HUES6 (cell line): ENCODE measurements at regions not wholly inside any gene's neighbourhood (a gene's known extent, or its start where the extent isn't known, plus 50 kb on each side); places are given as distances from the start of the nearest gene placed in this dataset.

ENCODE experiments used
- H3K27ac ChIP-seq: 2 replicates; pipeline ENCODE4 v1.7.0; 2013; ENCODE audit warnings: low read depth, mild to moderate bottlenecking, low read length, inconsistent platforms
- H3K27me3 ChIP-seq: 2 replicates; pipeline ENCODE4 v1.6.1; 2013; ENCODE audit warnings: low read length; ENCODE audit not compliant: control insufficient read depth, insufficient read depth
- H3K36me3 ChIP-seq: 2 replicates; pipeline ENCODE4 v1.6.1; 2013; ENCODE audit warnings: low read length; ENCODE audit not compliant: control insufficient read depth, insufficient read depth
- H3K4me1 ChIP-seq: 2 replicates; pipeline ENCODE4 v1.6.1; 2013; ENCODE audit warnings: low read length; ENCODE audit not compliant: control insufficient read depth, insufficient read depth
- H3K4me3 ChIP-seq: 2 replicates; pipeline ENCODE4 v1.5.1; 2013; ENCODE audit warnings: low read depth, low read length
- H3K9ac ChIP-seq: one replicate; pipeline ENCODE4 v1.6.1; 2013; ENCODE audit warnings: mild to moderate bottlenecking, low read length
- H3K9me3 ChIP-seq: 2 replicates; pipeline ENCODE4 v1.6.1; 2013; ENCODE audit warnings: low read depth, low read length; ENCODE audit not compliant: control insufficient read depth, insufficient read depth

- H3K9me3 ChIP-seq = no peaks in the 10 kb centered on the region
- H3K36me3 ChIP-seq = no peaks in the 10 kb centered on the region
- no peak overlapping the region for H3K27ac ChIP-seq
- no peaks in the 10 kb centered on the region for H3K4me1 ChIP-seq
- peaks cover 60% of the 10 kb centered on the region for H3K27me3 ChIP-seq
- no peak overlapping the region for H3K9ac ChIP-seq
- H3K4me3 ChIP-seq = no peak overlapping the region
Observed at GRCh38 chr17:79393358-79394052, 217.3 kb downstream of the RBFOX3 start.

GRCh38 chr17:79392598-79392997, 218.3 kb downstream of the RBFOX3 start:
- Histone ChIP-seq H3K9ac (no peak overlapping the region), H3K27ac (no peak overlapping the region), H3K4me1 (no peaks in the 10 kb centered on the region), H3K27me3 (peaks cover 54% of the 10 kb centered on the region), H3K36me3 (no peaks in the 10 kb centered on the region), H3K9me3 (no peaks in the 10 kb centered on the region), H3K4me3 (no peak overlapping the region)

- H3K36me3 ChIP-seq = no peaks in the 10 kb centered on the region
- no peak overlapping the region for H3K4me3 ChIP-seq
- no peaks in the 10 kb centered on the region for H3K9me3 ChIP-seq
- H3K27me3 ChIP-seq = peaks cover 54% of the 10 kb centered on the region
- no peaks in the 10 kb centered on the region for H3K4me1 ChIP-seq
- no peak overlapping the region for H3K9ac ChIP-seq
- H3K27ac ChIP-seq = no peak overlapping the region
Observed at GRCh38 chr17:79391376-79392233, 219.2 kb downstream of the RBFOX3 start.

- H3K4me1 ChIP-seq = no peaks in the 10 kb centered on the region
- H3K27ac ChIP-seq = no peak overlapping the region
- no peak overlapping the region for H3K4me3 ChIP-seq
- H3K9ac ChIP-seq = no peak overlapping the region
- H3K9me3 ChIP-seq = no peaks in the 10 kb centered on the region
- H3K36me3 ChIP-seq = no peaks in the 10 kb centered on the region
- H3K27me3 ChIP-seq = peaks cover 49% of the 10 kb centered on the region
Observed at GRCh38 chr17:79389896-79390295, 221.0 kb downstream of the RBFOX3 start.

- Histone ChIP-seq H3K4me3 (no peak overlapping the region), H3K4me1 (no peaks in the 10 kb centered on the region), H3K9ac (no peak overlapping the region), H3K27me3 (peaks cover 45% of the 10 kb centered on the region), H3K36me3 (no peaks in the 10 kb centered on the region), H3K27ac (no peak overlapping the region), H3K9me3 (no peaks in the 10 kb centered on the region)
Observed at GRCh38 chr17:79388556-79389295, 222.1 kb downstream of the RBFOX3 start.

GRCh38 chr17:79387783-79388182, 223.1 kb downstream of the RBFOX3 start:
- Histone ChIP-seq H3K4me3 (no peak overlapping the region), H3K36me3 (no peaks in the 10 kb centered on the region), H3K27me3 (peaks cover 41% of the 10 kb centered on the region), H3K27ac (no peak overlapping the region), H3K9me3 (no peaks in the 10 kb centered on the region), H3K9ac (no peak overlapping the region), H3K4me1 (no peaks in the 10 kb centered on the region)

GRCh38 chr17:79385962-79386563, 224.8 kb downstream of the RBFOX3 start:
- no peak overlapping the region for H3K9ac ChIP-seq
- no peaks in the 10 kb centered on the region for H3K36me3 ChIP-seq
- H3K4me1 ChIP-seq = no peaks in the 10 kb centered on the region
- H3K27ac ChIP-seq = no peak overlapping the region
- no peak overlapping the region for H3K4me3 ChIP-seq
- H3K9me3 ChIP-seq = no peaks in the 10 kb centered on the region
- peaks cover 36% of the 10 kb centered on the region for H3K27me3 ChIP-seq

- Histone ChIP-seq H3K4me1 (no peaks in the 10 kb centered on the region), H3K9ac (no peak overlapping the region), H3K9me3 (no peaks in the 10 kb centered on the region), H3K27ac (no peak overlapping the region), H3K36me3 (no peaks in the 10 kb centered on the region), H3K4me3 (no peak overlapping the region), H3K27me3 (peaks cover 29% of the 10 kb centered on the region)
Observed at GRCh38 chr17:79382313-79382712, 228.5 kb downstream of the RBFOX3 start.

GRCh38 chr17:79379700-79380445, 231.0 kb downstream of the RBFOX3 start:
- Histone ChIP-seq H3K36me3 (no peaks in the 10 kb centered on the region), H3K9me3 (no peaks in the 10 kb centered on the region), H3K9ac (no peak overlapping the region), H3K27me3 (peaks cover 33% of the 10 kb centered on the region), H3K4me1 (no peaks in the 10 kb centered on the region), H3K4me3 (no peak overlapping the region), H3K27ac (no peak overlapping the region)

- Histone ChIP-seq H3K9ac (no peak overlapping the region), H3K36me3 (no peaks in the 10 kb centered on the region), H3K27me3 (peaks cover 24% of the 10 kb centered on the region), H3K4me1 (peaks cover 3% of the 10 kb centered on the region; the same call in 1 of the 2 replicates), H3K4me3 (no peak overlapping the region), H3K27ac (no peak overlapping the region), H3K9me3 (no peaks in the 10 kb centered on the region)
Observed at GRCh38 chr17:79377230-79377786, 233.5 kb downstream of the RBFOX3 start.
